ENCODE measurements at regions not wholly inside any gene's neighbourhood (a gene's known extent, or its start where the extent isn't known, plus 50 kb on each side); places are given as distances from the start of the nearest gene placed in this dataset.

- DNase-seq (ENCODE audit: extremely low spot score), result no peak
- ChIA-PET CTCF (interaction anchor here (1.0 kb wide), 1 partner anchor 8 kb away, joined by 3 read pairs; no protein-coding TSS in a partner anchor), POLR2A (no interaction called here)
- no peak for TF ChIP-seq CTCF (IDR thresholded peaks at IDR 0.05; ENCODE audit: control extremely low read depth, extremely low read depth, low read depth, missing control alignments)
Observed at GRCh38 chr1:87905651-87906050, 577.0 kb downstream of the LMO4 start.

GRCh38 chr1:87906078-87906477 lies 577.4 kb downstream of the LMO4 start:
- no peak for TF ChIP-seq CTCF (IDR thresholded peaks at IDR 0.05; ENCODE audit: control extremely low read depth, extremely low read depth, low read depth, missing control alignments)
- ChIA-PET CTCF (interaction anchor here (1.0 kb wide), 1 partner anchor 8 kb away, joined by 3 read pairs; no protein-coding TSS in a partner anchor), POLR2A (no interaction called here)
- DNase-seq (ENCODE audit: extremely low spot score), result no peak

GRCh38 chr1:87913361-87913760 lies 584.7 kb downstream of the LMO4 start:
- POLR2A ChIA-PET, result no interaction called here
- no peak for DNase-seq (ENCODE audit: extremely low spot score)
- TF ChIP-seq CTCF (IDR thresholded peaks at IDR 0.05; ENCODE audit: control extremely low read depth, extremely low read depth, low read depth, missing control alignments), result no peak
- CTCF ChIA-PET, result interaction anchor here (1.2 kb wide), 1 partner anchor 7 kb away, joined by 3 read pairs; no protein-coding TSS in a partner anchor

- DNase-seq (ENCODE audit: extremely low spot score), result no peak
- CTCF ChIA-PET, result interaction anchor here (1.2 to 1.9 kb wide), 3 partner anchors 8 to 39 kb away, joined by 3 to 9 read pairs (median 3); no protein-coding TSS in a partner anchor
- no peak for TF ChIP-seq CTCF (IDR thresholded peaks at IDR 0.05; ENCODE audit: control extremely low read depth, extremely low read depth, low read depth, missing control alignments)
- POLR2A ChIA-PET, result no interaction called here
Observed at GRCh38 chr1:87914396-87914795, 585.7 kb downstream of the LMO4 start.

- ChIA-PET POLR2A (no interaction called here), CTCF (interaction anchor here (1.0 to 2.4 kb wide), 6 partner anchors 12 to 622 kb away, joined by 3 to 9 read pairs (median 4); no protein-coding TSS in a partner anchor)
- no peak for TF ChIP-seq CTCF (IDR thresholded peaks at IDR 0.05; ENCODE audit: control extremely low read depth, extremely low read depth, low read depth, missing control alignments)
- DNase-seq (ENCODE audit: extremely low spot score), result no peak
Observed at GRCh38 chr1:87915771-87916170, 587.1 kb downstream of the LMO4 start.

- POLR2A ChIA-PET, result no interaction called here
- DNase-seq (ENCODE audit: extremely low spot score), result no peak
- CTCF ChIA-PET, result interaction anchor here (1.5 to 2.4 kb wide), 2 partner anchors 16 to 72 kb away, joined by 3 to 5 read pairs; no protein-coding TSS in a partner anchor
Observed at GRCh38 chr1:87916965-87917364, 588.3 kb downstream of the LMO4 start.

More at GRCh38 chr1:87916965-87917364, 588.3 kb downstream of the LMO4 start:
- TF ChIP-seq CTCF (IDR thresholded peaks at IDR 0.05; ENCODE audit: control extremely low read depth, extremely low read depth, low read depth, missing control alignments), result no peak

All from GM10248 (cell line).